Esophagus squamous epithelium (tissue), 5 donors: ENCODE measurements at regions not wholly inside any gene's neighbourhood (a gene's known extent, or its start where the extent isn't known, plus 50 kb on each side); places are given as distances from the start of the nearest gene placed in this dataset.

Experiments
- DNase-seq: peaks from one replicate; lab custom pipeline; 2025; lab: John Stamatoyannopoulos, UW
- H3K27ac ChIP-seq, 4 donors: fragments of 200-600 bp; sonication (generic); one replicate each; pipeline ENCODE4 v1.5.1; 2016 to 2019; ENCODE audit warnings: mild to moderate bottlenecking in 1 of 4
- H3K27me3 ChIP-seq, 4 donors: fragments of 200-600 bp; sonication (generic); 1 replicate in 3 of 4; 2 replicates in 1 of 4; pipeline versions ENCODE4 v1.5.1 to v1.6.0; 2017 to 2021; ENCODE audit warnings: antibody characterized with exemption in 1 of 4
- H3K36me3 ChIP-seq, 3 donors: fragments of 200-600 bp; sonication (generic); one replicate each; pipeline ENCODE4 v1.5.1; 2016 to 2019
- H3K4me1 ChIP-seq, 3 donors: fragments of 200-600 bp; sonication (generic); one replicate each; pipeline ENCODE4 v1.5.1; 2017 to 2019
- H3K4me3 ChIP-seq, 4 donors: fragments of 200-600 bp; sonication (generic); 1 replicate in 3 of 4; 2 replicates in 1 of 4; pipeline ENCODE4 v1.5.1; 2016 to 2019; ENCODE audit warnings: mild to moderate bottlenecking in 2 of 4, moderate library complexity in 1 of 4
- H3K9me3 ChIP-seq, 3 donors: fragments of 200-600 bp; sonication (generic); one replicate each; pipeline ENCODE4 v1.5.1; 2016 to 2019
- CTCF ChIP-seq, 6 experiments: fragments of 450-650 bp in 4 of 6; fragments of 200-600 bp in 2 of 6; sonication (generic) in 2 of 6; IDR thresholded peaks; one replicate each; pipeline ENCODE4 v1.5.1; 2016 to 2019; ENCODE audit warnings: antibody characterized with exemption in 6 of 6, mild to moderate bottlenecking in 4 of 6, moderate library complexity in 4 of 6
- POLR2A ChIP-seq, 4 donors: fragments of 450-650 bp; IDR thresholded peaks; one replicate each; pipeline ENCODE4 v1.6.1; 2017; ENCODE audit warnings: antibody characterized with exemption in 4 of 4, mild to moderate bottlenecking in 4 of 4, moderate library complexity in 3 of 4
- WGBS, 2 donors: methylation state at CpG; one replicate each; pipeline ENCODE4 v1.1.5; 2018; 5-methylcytosine and 5-hydroxymethylcytosine counted together
- intact Hi-C: fragments of 100-400 bp; cut with DNase I; formaldehyde crosslinking; loops from one replicate; pipeline ENCODE4 v1.15.0; 2022
- donor health status: DM: yes; HTN: yes; CAD: no.

GRCh38 chr4:58767598-58767997, 1657.4 kb upstream of the IGFBP7 start:
- intact Hi-C loops, result no loop called here
- 20 to 32% methylated on average over 1 of the region's 1 CpG for WGBS, 2 donors
- no peak overlapping the region for H3K4me3 ChIP-seq
- no peaks in the 10 kb centered on the region for H3K9me3 ChIP-seq
- H3K27me3 ChIP-seq, result no peaks in the 10 kb centered on the region
- no peak for DNase-seq
- no peaks in the 10 kb centered on the region for H3K36me3 ChIP-seq
- TF ChIP-seq POLR2A (IDR thresholded peaks at IDR 0.05) (no peak), CTCF (IDR thresholded peaks at IDR 0.05) (no peak)
- no peak overlapping the region for H3K27ac ChIP-seq
- no peaks in the 10 kb centered on the region for H3K4me1 ChIP-seq

- Histone ChIP-seq H3K27me3 (no peaks in the 10 kb centered on the region), H3K9me3 (no peaks in the 10 kb centered on the region), H3K4me3 (no peak overlapping the region), H3K4me1 (no peaks in the 10 kb centered on the region), H3K36me3 (no peaks in the 10 kb centered on the region), H3K27ac (no peak overlapping the region)
- no peak for DNase-seq
- intact Hi-C loops, result no loop called here
- WGBS, 2 donors, result 64 to 79% methylated on average over 2 of the region's 2 CpGs
- no peak for TF ChIP-seq CTCF (IDR thresholded peaks at IDR 0.05)
- no peak for TF ChIP-seq POLR2A (IDR thresholded peaks at IDR 0.05)
These were observed 1656.6 kb upstream of the IGFBP7 start for GRCh38 chr4:58766763-58767162.

GRCh38 chr4:58761563-58761962, 1651.4 kb upstream of the IGFBP7 start:
- intact Hi-C loops, result no loop called here

GRCh38 chr4:58760737-58761136, 1650.6 kb upstream of the IGFBP7 start:
- no peaks in the 10 kb centered on the region for H3K9me3 ChIP-seq
- intact Hi-C loops, result no loop called here
- no peaks in the 10 kb centered on the region for H3K27me3 ChIP-seq
- H3K4me1 ChIP-seq, result no peaks in the 10 kb centered on the region
- H3K27ac ChIP-seq, result no peak overlapping the region
- TF ChIP-seq CTCF (IDR thresholded peaks at IDR 0.05) (no peak), POLR2A (IDR thresholded peaks at IDR 0.05) (no peak)
- H3K36me3 ChIP-seq, result no peaks in the 10 kb centered on the region
- DNase-seq, result no peak
- no peak overlapping the region for H3K4me3 ChIP-seq

More at GRCh38 chr4:58761563-58761962, 1651.4 kb upstream of the IGFBP7 start:
- WGBS, 2 donors, result 67 to 93% methylated on average over 2 of the region's 2 CpGs
- TF ChIP-seq POLR2A (IDR thresholded peaks at IDR 0.05), result no peak
- no peak for TF ChIP-seq CTCF (IDR thresholded peaks at IDR 0.05)
- Histone ChIP-seq H3K36me3 (no peaks in the 10 kb centered on the region), H3K4me1 (no peaks in the 10 kb centered on the region), H3K27ac (no peak overlapping the region), H3K4me3 (no peak overlapping the region), H3K9me3 (no peaks in the 10 kb centered on the region), H3K27me3 (no peaks in the 10 kb centered on the region)
- DNase-seq, result no peak

GRCh38 chr4:58760100-58760499, 1649.9 kb upstream of the IGFBP7 start:
- H3K27me3 ChIP-seq, result no peaks in the 10 kb centered on the region
- H3K4me3 ChIP-seq, result no peak overlapping the region
- no peak for DNase-seq
- intact Hi-C loops, result no loop called here
- no peaks in the 10 kb centered on the region for H3K36me3 ChIP-seq
- no peaks in the 10 kb centered on the region for H3K9me3 ChIP-seq
- H3K4me1 ChIP-seq, result no peaks in the 10 kb centered on the region
- H3K27ac ChIP-seq, result no peak overlapping the region
- WGBS, 2 donors, result 42 to 44% methylated on average over 1 of the region's 1 CpG
- no peak for TF ChIP-seq CTCF (IDR thresholded peaks at IDR 0.05)
- TF ChIP-seq POLR2A (IDR thresholded peaks at IDR 0.05), result no peak
